ENCODE measurements at regions not wholly inside any gene's neighbourhood (a gene's known extent, or its start where the extent isn't known, plus 50 kb on each side); places are given as distances from the start of the nearest gene placed in this dataset.

DNA sequence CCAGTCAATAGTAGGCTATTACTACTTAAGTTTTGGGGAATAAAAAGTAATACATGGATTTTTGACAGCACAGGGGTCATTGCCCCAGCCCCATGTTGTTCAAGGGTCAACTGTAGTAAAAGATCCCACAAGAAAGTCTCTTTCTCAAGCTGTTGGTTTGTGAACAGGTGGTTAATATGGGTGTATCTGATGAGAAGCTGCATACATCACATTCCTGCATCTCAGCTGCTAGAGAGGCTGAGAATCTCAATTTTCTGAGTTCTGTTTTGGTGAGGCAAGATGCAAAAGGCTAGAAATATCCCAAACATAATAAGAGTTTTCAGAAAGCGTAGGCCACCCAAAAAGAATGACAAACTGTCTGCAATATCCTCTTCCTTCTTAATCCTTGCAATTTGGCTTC, 76.8 kb upstream of the DAPK1 start:
- TF ChIP-seq BHLHE40 (IDR thresholded peaks at IDR 0.05; ENCODE audit: borderline replicate concordance) (no peak), SP1 (IDR thresholded peaks at IDR 0.05) (no peak), FOXM1 (IDR thresholded peaks at IDR 0.05; ENCODE audit: borderline replicate concordance) (no peak), HDGF (IDR thresholded peaks at IDR 0.05; ENCODE audit: borderline replicate concordance) (no peak), LEF1 (IDR thresholded peaks at IDR 0.05; ENCODE audit: borderline replicate concordance) (no peak), TARDBP (IDR thresholded peaks at IDR 0.05) (no peak), CTBP1 (IDR thresholded peaks at IDR 0.05; ENCODE audit: borderline replicate concordance) (no peak), ZNF384 (IDR thresholded peaks at IDR 0.05) (no peak), FOXA1 (IDR thresholded peaks at IDR 0.05) (no peak), FOXK2 (IDR thresholded peaks at IDR 0.05) (no peak), ARNT (IDR thresholded peaks at IDR 0.05) (no peak), L3MBTL2 (conservative IDR thresholded peaks at IDR 0.05) (no peak), ELF4 (IDR thresholded peaks at IDR 0.05) (no peak)
